ES-I3 (cell line): ENCODE measurements at regions not wholly inside any gene's neighbourhood (a gene's known extent, or its start where the extent isn't known, plus 50 kb on each side); places are given as distances from the start of the nearest gene placed in this dataset.

ENCODE experiments used
- H3K36me3 ChIP-seq: 2 replicates; pipeline ENCODE4 v1.6.1; 2013; ENCODE audit warnings: mild to moderate bottlenecking, low read length, control low read depth, moderate library complexity; ENCODE audit not compliant: insufficient read depth
- H3K4me1 ChIP-seq: 2 replicates; pipeline ENCODE4 v1.6.1; 2013; ENCODE audit warnings: mild to moderate bottlenecking, control low read depth, low read length; ENCODE audit not compliant: insufficient read depth
- H3K9ac ChIP-seq: 2 replicates; pipeline ENCODE4 v1.6.1; 2013; ENCODE audit warnings: low read depth, mild to moderate bottlenecking, low read length, moderate library complexity
- H3K9me3 ChIP-seq: 2 replicates; pipeline ENCODE4 v1.6.1; 2013; ENCODE audit warnings: mild to moderate bottlenecking, low read length, moderate library complexity; ENCODE audit not compliant: control insufficient read depth, insufficient read depth

DNA sequence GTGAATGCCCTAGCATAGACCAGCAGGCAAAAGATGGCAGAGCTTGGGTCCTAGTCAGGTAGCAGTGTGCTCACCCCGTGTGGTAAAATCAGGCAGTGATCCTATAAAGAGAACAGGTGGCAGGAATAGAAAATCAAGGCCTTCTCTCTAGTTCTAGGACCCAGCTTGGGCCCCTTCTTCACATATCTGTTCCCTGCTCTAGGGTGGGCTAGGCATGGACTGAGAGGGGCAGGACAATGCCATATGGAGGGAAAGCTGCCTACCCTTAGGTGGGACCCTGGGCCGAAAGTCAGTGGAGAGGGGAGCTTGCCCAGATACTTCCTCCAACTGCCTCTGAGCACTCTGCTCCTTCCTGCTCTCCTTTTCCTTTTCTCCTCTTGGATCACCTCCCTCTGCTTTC, 117.4 kb upstream of the NALF2 start:
- Histone ChIP-seq H3K36me3 (no peaks in the 10 kb centered on the region), H3K4me1 (peaks cover 16% of the 10 kb centered on the region), H3K9ac (no peak overlapping the region), H3K9me3 (no peaks in the 10 kb centered on the region)

DNA sequence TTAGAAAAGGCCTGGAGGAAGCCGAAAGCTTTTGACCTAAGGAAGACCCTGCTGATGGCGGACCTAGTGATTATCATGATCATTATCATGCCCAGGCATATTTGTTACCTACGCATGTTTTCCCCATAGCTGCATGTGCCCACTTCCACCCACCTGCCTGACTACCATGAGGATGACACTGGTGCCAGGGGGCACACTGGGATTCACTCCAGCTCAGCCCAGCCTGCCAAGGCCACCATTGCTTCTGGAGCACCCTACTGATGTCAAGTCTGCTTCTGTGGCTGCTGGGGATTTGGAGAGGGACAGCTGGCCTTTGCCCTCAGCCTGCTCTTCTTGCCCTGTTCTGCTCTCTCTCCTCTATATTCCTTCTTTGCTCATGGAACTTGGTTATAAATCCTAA, 124.7 kb upstream of the NALF2 start:
- H3K4me1 ChIP-seq: no peaks in the 10 kb centered on the region
- no peak overlapping the region for H3K9ac ChIP-seq
- no peaks in the 10 kb centered on the region; the same call in 1 of the 2 replicates for H3K9me3 ChIP-seq
- H3K36me3 ChIP-seq: no peaks in the 10 kb centered on the region

DNA sequence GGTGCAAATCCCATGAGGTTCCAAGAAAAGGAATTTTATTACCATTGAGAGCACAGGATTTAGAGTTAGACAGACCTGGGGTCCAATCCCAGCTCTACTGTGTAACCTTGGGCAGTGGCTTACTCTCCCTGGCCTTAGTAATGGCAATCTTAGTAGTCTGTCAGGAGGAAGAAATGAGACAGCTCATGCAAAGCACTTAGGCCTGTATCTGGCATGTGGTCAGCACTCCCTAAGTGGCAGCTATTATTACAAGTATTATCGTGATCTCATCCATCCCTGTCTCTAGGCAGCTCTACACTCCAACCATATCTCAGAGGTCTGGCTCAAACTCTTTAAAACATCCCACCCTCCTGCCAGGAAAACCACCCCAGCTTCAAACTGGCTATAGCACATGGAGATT, 129.6 kb upstream of the NALF2 start:
- Histone ChIP-seq H3K36me3 (no peaks in the 10 kb centered on the region), H3K4me1 (no peaks in the 10 kb centered on the region), H3K9ac (no peak overlapping the region), H3K9me3 (no peaks in the 10 kb centered on the region; the same call in 1 of the 2 replicates)

DNA sequence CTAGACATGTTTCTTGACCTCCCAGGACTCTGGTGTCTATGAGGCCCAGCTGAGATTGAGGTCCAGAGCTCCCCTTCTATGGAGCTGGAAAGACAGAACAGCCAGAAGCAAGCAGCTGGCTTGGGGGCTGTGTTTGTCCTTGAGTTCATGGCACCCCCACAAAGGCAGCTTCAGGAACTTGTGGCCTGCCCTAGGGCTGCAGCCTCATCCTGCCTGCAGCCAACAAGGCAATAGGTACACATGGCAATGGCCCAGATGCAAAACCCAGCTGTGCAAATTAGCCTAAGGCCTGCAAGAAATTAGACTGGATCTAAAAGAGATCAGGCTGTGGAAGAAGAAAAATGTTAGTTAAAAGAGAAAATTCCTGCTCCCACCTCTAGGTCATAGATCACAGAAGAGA, 131.7 kb upstream of the NALF2 start:
- H3K9me3 ChIP-seq: no peaks in the 10 kb centered on the region; the same call in 1 of the 2 replicates
- H3K9ac ChIP-seq: no peak overlapping the region
- no peaks in the 10 kb centered on the region for H3K36me3 ChIP-seq
- no peaks in the 10 kb centered on the region for H3K4me1 ChIP-seq

DNA sequence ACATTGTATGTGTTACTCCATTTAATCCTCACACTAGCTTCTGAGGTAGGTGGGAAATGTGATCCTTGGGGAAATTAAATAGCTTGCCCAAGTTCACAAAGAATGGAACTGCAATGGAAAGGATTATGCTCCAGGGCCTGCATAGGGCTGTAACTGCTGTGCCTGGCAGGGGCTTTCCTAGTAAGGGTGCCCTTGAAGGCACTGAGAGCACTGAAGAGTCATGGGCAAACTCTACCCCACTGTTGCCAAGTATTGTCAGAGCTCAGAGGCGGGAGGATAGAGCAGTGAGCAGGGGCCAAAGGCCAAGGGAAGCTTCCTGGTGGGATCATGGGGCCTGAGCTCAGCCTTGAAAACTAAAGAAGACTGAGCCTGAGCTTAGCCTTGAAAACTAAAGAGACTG, 133.0 kb upstream of the NALF2 start:
- Histone ChIP-seq H3K9me3 (no peaks in the 10 kb centered on the region; the same call in 1 of the 2 replicates), H3K4me1 (no peaks in the 10 kb centered on the region), H3K9ac (no peak overlapping the region), H3K36me3 (no peaks in the 10 kb centered on the region)

DNA sequence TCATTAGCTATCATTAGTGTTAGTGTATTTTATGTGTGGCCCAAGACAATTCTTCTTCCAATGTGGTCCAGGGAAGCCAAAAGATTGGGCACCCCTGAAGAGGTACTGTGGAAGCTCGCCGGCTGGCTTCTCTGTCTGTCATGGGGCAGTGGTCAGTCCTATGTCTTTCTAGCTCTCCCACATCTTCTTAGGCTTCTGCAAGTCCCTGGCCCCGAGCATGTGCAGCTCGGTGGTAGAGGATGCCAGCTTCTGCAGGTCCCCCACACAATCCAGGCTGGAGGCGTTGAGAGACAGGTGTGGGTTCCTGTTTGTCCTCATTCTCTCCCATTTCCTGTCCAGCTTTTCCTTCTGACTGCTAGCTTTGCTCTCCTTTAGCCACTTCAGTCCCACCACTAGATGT, 134.1 kb upstream of the NALF2 start:
- no peak overlapping the region for H3K9ac ChIP-seq
- no peaks in the 10 kb centered on the region for H3K9me3 ChIP-seq

DNA sequence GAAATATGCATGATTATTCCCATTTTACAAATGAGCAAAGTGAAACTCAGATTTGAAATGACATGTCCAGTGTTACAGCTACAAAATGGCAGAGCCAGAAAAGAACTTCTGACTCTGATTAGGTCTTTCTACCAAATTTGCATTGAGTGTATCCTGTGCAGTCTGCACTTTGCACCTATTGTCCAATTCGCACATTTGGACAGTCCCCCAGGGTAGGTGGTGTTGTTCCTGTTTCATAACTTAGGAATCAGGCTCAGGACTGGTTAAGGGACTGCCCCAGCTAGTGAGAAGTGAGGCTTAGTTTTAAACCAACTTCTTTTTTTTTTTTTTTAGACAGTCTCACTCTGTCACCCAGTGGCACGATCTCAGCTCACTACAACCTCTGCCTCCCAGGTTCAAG, 137.9 kb upstream of the NALF2 start:
- Histone ChIP-seq H3K4me1 (peaks cover 11% of the 10 kb centered on the region; the same call in 1 of the 2 replicates), H3K9ac (no peak overlapping the region), H3K36me3 (no peaks in the 10 kb centered on the region), H3K9me3 (no peaks in the 10 kb centered on the region)

More for the DNA sequence above, 134.1 kb upstream of the NALF2 start:
- H3K36me3 ChIP-seq: no peaks in the 10 kb centered on the region
- H3K4me1 ChIP-seq: no peaks in the 10 kb centered on the region

DNA sequence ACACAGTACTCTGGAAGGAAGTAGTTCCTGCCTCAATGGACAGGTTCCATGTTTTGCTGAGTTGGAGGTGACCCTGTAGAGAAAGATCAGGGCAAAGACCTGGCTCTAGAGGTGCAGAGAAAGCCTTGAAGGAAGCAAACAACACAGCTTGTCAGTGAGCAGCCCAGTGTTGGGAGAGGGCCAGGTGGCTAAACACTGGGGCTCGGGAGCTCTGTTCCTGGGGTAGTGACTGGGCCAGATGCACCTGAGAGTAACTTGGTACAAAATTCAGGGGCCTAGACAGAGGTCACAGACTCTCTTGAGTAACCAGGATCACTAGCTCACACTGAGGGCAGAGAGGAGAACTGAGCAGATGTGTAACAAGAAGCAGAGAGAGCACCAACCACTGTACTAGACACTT, 138.4 kb upstream of the NALF2 start:
- no peaks in the 10 kb centered on the region for H3K36me3 ChIP-seq
- H3K9ac ChIP-seq: no peak overlapping the region
- no peaks in the 10 kb centered on the region for H3K9me3 ChIP-seq
- H3K4me1 ChIP-seq: peaks cover 13% of the 10 kb centered on the region; the same call in 1 of the 2 replicates

DNA sequence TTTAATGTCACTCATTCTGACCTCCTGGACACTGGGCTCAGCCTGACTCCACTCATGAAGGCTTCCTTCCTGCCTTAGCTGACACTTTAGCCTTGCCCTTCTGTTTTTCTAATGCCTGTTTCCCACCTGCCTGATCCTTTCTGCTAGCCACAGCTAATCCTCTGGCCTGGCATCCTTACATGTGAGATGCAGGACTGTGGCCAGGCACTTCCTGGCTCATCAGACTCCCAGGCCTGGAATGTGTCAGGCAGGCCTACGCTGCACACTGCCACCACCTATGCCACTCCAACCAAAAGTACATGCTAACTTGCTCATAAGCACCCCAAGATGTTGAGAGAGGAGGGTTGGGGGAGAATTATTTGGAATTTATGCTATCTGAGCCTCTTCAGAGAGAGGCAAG, 138.8 kb upstream of the NALF2 start:
- H3K4me1 ChIP-seq: peaks cover 13% of the 10 kb centered on the region; the same call in 1 of the 2 replicates
- no peak overlapping the region for H3K9ac ChIP-seq
- H3K9me3 ChIP-seq: no peaks in the 10 kb centered on the region
- no peaks in the 10 kb centered on the region for H3K36me3 ChIP-seq

DNA sequence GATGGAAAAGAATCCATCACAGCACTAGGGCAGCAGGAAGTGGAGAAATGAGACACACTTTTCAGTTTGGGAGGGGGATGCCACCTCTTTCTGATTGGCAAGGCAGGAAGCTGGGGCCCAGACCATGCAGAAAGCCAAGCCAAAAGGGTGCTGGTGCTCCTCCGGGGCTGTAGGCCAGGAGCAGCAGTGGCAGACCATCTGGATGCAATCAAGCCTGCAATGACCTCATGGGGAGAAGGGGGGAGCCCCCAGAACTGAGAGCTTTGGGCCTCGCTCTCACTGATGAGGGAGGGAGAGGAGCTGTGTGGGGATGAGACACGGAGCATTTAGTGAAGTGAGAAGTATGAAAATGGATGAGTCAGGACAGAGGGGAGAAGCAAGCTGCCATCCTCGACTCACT, 141.3 kb upstream of the NALF2 start:
- no peaks in the 10 kb centered on the region for H3K9me3 ChIP-seq
- H3K9ac ChIP-seq: no peak overlapping the region
- peaks cover 19% of the 10 kb centered on the region; the same call in 1 of the 2 replicates for H3K4me1 ChIP-seq
- H3K36me3 ChIP-seq: no peaks in the 10 kb centered on the region

DNA sequence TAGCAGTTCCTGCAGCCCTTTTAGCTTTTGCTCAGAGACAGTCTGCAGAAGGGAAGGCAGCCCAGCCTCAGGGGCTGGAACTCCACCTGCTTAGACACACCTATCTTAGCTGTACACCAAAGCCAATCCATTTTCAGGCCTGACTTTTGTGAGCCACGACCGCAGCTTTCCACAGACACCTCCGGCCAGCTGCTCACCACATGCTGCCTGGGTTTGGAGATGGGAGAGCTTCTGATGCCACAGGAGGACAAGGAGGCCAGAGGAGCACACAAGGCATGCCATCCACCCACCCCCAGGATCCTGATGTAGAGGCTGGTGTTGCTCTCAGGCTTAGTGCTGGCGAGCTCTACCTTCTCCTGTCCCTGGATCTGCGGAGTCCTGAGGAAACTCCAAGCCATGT, 141.8 kb upstream of the NALF2 start:
- no peaks in the 10 kb centered on the region for H3K9me3 ChIP-seq
- H3K9ac ChIP-seq: no peak overlapping the region
- H3K4me1 ChIP-seq: peaks cover 20% of the 10 kb centered on the region; the same call in 1 of the 2 replicates
- no peaks in the 10 kb centered on the region for H3K36me3 ChIP-seq

DNA sequence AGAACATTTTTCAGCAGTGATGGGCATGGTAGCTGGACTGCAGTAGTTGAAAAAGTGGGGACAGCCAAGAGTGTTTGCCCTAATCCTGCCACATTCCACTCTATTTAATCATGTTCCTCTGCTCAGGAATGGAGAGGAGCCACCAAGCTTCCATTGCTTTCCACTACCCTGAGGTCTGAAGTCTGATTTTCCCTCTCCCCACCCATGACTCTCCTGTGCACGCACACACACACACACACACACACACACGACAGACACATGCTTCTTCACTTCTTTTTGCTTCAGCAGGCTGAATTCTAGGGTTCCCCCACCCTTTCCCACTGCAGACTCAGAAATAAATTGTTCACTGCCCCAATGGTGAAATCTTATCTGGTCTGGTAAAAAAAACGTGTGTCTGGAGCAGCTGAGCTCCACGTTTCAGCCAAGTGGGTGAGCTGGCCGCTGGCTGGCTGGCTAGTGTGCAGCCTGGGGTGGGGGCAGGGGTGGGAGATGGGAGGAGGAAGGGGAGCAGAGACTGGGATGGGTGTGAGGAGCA, 142.7 kb upstream of the NALF2 start:
- peaks cover 22% of the 10 kb centered on the region; the same call in 1 of the 2 replicates for H3K4me1 ChIP-seq
- no peak overlapping the region for H3K9ac ChIP-seq
- no peaks in the 10 kb centered on the region for H3K9me3 ChIP-seq
- no peaks in the 10 kb centered on the region for H3K36me3 ChIP-seq

DNA sequence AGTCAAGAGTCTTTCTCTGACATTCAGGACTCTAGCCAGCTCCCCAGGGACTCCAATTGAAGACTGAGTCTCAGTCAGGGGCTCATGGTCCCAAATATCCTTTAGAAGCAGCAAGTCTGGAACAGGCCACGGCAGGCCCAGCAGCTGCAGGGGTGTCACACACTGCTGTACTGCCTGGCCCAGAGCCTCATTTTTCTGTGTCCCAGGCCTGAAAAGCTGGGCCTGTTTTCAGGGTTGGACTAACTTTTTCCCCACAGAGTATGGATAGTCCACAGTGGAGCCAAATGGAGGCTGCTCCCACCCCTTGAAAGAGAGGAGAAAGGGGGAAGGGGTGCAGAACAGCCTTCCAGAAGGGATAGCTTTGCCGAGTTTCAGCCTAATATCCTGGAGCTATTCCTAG, 146.8 kb upstream of the NALF2 start:
- H3K4me1 ChIP-seq: peaks cover 20% of the 10 kb centered on the region; the same call in 1 of the 2 replicates
- H3K9ac ChIP-seq: no peak overlapping the region
- no peaks in the 10 kb centered on the region for H3K36me3 ChIP-seq
- no peaks in the 10 kb centered on the region for H3K9me3 ChIP-seq

DNA sequence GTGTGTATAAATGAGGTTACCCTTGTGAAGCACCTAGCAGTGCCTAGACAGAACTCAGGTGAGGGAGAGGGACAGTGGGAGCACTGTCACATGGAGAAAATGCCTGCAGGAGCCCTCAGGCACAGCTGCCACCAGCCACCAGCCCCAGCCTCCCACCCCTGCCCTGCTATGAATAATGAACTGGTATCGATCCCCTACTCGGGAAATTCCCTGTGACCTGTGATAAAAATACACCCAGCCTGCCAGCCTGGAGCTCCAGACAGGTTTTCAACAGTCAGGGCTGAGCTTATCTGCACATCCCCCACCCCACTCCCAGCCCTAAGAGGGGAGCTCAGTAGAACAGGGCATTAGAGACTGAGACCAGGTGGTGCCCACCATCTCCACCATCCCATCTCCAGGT, 159.6 kb upstream of the PJA1 start:
- peaks cover 7% of the 10 kb centered on the region for H3K4me1 ChIP-seq
- no peaks in the 10 kb centered on the region for H3K36me3 ChIP-seq
- no peaks in the 10 kb centered on the region for H3K9me3 ChIP-seq
- H3K9ac ChIP-seq: no peak overlapping the region

DNA sequence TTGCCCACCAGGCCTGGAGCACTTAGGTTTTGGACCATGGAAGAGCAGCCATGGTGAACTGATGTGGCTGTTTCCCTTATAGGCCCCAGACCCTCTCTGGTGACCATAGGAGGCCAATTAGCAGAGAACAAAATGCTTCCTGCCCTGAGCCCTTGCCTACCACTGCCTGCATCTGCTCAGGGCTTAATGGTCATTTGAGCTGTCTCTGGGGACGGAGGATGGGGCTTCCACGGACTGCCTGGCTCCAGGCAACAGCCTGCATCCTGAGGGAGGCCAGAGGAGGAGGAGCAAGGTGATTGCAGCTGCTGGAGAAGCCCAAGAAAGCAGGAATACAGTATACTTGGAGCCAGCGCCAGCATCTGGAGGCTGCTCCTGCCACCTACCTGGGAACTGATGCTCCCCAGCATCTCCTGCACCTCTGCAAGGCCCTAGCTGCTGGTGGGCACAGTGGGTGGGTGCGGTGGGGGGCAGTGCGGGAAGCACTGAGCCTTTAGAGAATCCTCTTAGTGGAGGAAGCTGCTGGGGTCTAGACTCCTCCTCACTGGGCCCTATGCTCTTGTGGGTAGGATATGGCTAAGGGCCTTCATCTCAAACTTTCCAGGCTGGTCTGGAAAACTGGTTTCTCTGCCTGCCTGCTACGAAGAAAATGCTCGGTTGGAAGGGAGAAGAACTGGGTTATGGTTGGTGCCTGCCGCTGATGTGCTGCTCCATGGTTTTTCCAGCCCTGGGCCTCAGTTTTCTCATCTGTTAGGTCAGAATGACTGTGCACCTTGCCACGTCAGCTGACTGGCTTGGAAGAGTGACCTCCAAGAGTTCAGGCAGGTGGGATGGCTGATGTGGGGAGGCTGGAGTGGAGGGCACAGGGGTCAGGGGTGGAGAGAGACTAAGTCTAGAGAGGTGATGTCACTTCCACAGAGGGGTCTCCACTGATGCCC, 158.8 kb upstream of the PJA1 start:
- Histone ChIP-seq H3K9ac (no peak overlapping the region), H3K4me1 (peaks cover 14% of the 10 kb centered on the region), H3K36me3 (no peaks in the 10 kb centered on the region), H3K9me3 (no peaks in the 10 kb centered on the region)
